ENCODE measurements at regions not wholly inside any gene's neighbourhood (a gene's known extent, or its start where the extent isn't known, plus 50 kb on each side); places are given as distances from the start of the nearest gene placed in this dataset.
A peak's percentile ranks its signal among the peaks of the same experiment; 100 is the strongest.

- no peak for DNase-seq (ENCODE audit: low read depth)
Observed at GRCh38 chr15:69737916-69738315, 285.3 kb downstream of the RPLP1 start.

- no peak for DNase-seq (ENCODE audit: low read depth)
Observed at GRCh38 chr15:69740684-69741083, 288.1 kb downstream of the RPLP1 start.

DNA sequence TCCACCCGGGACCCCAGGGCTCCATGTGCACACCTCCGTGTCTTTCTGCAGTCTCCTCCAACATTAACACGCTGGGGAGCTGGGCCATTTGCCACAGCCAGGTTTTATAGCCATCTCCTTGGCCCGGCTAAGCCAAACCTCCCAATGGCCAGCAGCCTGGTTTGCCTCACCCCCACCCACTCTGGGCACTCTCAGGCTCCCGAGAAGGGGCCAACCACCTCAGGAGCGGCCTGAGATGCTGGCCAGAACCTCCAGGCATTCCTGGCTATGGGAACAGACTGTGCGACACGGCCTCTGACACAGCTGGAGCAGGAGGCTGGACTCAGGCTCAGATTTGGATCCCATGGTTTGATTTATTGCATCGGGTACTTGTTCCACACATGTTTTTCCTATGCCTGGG lies 289.7 kb downstream of the RPLP1 start:
- no peak for DNase-seq (ENCODE audit: low read depth)

GRCh38 chr15:69743091-69743490 lies 290.5 kb downstream of the RPLP1 start:
- DNase-seq (ENCODE audit: low read depth): no peak

GRCh38 chr15:69744391-69745162 lies 292.0 kb downstream of the RPLP1 start:
- DNase-seq (ENCODE audit: low read depth): no peak

GRCh38 chr15:69747193-69747592 lies 294.6 kb downstream of the RPLP1 start:
- no peak for DNase-seq (ENCODE audit: low read depth)

GRCh38 chr15:69748131-69748530 lies 295.5 kb downstream of the RPLP1 start:
- DNase-seq (ENCODE audit: low read depth): no peak

DNA sequence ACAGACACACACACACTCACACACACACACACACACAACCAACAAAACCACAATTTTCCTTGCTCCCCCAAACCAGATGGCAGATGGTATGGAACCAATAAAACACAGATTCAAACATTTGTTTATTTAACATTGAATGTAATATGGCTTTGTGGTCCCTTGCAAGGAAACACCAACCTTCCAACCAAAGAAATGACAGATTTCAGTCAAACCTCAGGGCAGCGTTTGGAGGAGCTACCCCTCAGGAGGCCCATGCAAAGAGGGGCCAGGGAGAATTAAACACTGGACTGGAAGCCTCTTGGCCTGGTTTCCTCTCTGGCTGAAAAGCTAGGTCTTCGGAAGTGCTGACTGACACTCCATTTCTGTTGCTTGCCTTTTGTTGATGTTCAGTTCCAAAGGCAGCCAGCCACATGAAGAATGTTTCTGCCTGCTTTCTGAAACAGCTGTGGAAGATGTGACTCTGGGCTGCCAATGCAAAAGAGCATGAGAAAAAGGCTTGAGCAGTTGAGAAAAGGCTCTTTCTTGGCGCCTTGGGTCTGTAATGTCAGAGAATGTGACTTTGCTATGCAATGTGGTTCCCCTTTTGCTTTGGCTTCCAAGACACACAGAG lies 296.1 kb downstream of the RPLP1 start:
- DNase-seq (ENCODE audit: low read depth): no peak

- no peak for DNase-seq (ENCODE audit: low read depth)
Observed at GRCh38 chr15:69749274-69749673, 296.7 kb downstream of the RPLP1 start.

- no peak for DNase-seq (ENCODE audit: low read depth)
Observed at GRCh38 chr15:69749797-69750196, 297.2 kb downstream of the RPLP1 start.

DNA sequence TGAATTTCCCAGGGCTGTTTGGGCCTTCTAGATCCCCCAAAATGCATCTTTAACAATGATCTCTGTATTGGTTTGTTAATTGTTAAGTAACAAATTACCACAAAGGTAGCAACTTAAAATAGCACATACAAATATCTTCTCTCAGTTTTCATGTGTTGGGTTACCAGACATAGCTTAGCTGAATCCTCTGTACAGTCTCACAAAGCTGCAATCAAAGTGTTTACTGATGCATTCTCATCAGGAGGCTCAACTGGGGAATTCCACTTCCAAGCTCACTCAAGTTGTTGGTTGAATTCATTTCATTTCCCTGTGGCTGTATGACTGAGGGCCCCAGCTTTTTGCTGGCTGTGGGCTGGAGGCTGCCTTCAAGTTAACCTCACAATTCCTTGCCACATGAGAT lies 297.6 kb downstream of the RPLP1 start:
- DNase-seq (ENCODE audit: low read depth): no peak

GRCh38 chr15:69751147-69751546 lies 298.5 kb downstream of the RPLP1 start:
- no peak for DNase-seq (ENCODE audit: low read depth)

DNA sequence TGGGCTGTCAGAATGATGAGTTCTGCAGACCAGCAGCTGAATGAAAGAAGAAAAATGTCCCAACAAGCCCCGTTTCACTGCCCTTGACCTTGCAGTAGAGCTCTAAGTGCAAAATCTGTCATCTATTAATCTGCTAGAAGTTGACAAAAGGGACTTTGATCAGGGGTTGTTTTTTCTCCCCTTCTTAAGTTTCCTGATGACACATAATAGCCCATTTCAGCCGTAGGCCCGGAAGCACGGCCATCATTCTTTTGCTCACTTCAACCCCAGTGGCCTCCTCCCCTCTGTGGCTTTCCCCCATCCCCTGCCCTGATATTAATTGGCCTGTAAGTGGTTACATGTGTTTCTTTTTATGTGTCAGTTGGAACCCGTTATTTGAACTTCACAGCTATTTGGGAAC lies 298.9 kb downstream of the RPLP1 start:
- no peak for DNase-seq (ENCODE audit: low read depth)

DNA sequence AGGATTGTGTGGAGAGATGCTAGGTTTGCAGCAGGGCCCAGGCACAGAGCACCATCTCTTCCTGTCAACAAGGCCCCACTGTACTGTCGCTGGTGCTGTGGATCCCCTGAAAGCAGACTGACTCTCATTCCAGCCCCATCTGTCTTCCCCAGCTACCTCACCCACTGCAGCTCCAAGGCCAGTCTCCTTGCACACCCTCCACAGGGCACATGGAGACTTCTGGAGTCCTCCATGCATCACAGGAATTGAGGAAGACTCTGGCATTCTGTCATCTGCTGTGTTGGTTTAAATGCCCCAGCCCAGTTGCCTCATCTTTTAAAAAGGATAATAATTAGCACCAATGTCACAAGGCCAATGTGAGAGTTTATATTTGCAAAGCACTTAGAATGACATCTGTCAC lies 301.2 kb downstream of the RPLP1 start:
- DNase-seq (ENCODE audit: low read depth): no peak

DNA sequence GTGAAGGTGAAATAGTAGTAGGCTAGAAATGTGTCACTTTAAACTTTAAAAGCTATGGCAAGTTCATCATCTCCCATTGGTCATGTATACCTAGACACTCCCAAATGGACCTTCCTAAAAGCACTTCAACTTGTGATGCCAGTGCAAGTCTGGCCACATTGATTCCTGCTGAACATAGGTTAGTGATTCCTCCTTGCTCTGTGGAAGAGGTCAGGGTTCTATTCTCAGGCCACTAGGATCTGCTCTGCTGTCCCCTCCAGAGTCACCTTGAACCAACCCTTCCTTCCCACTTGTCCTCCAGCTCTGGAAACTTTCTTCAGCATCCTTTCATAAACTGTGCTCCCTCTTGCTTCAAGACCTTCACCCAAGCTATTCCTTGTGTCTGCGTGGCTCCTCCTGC lies 301.7 kb downstream of the RPLP1 start:
- no peak for DNase-seq (ENCODE audit: low read depth)

DNA sequence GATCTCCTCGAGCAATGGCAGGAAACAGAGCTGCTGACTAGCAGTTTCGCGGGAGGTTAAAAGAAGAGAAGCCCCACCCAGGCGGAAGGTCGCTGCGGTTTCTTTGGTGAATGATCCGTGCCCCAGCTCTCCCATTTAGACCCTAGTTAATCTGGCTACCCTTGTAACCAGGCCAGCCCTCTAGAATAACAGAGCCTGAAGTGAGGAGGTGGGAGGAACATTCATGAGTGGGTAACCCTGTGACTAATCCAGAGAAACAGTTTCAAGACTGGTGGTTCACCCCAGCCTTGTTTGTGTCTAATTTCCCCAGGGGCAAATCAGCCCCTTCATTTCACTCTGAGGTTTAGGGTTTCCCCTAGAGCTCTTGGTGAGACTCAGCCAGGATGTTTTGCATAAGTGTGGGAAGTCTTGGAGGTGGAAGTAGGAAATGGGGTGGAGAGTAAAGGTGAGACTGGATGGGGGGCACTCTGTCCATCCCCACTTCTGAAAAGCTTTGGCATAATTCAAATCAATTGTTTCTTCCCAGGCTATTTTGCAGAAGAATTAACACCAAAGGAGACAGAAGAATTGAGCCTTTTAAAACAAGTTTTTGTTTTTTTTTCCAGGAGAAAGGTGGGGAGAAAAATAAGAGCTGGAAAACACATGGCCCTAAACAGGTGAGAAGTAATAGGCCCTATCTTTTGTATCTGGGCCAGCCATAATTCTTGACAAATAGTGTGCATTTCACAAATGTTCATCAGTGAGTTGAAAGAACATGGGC lies 303.1 kb downstream of the RPLP1 start:
- peak; percentile 76 for DNase-seq (ENCODE audit: low read depth)

DNA sequence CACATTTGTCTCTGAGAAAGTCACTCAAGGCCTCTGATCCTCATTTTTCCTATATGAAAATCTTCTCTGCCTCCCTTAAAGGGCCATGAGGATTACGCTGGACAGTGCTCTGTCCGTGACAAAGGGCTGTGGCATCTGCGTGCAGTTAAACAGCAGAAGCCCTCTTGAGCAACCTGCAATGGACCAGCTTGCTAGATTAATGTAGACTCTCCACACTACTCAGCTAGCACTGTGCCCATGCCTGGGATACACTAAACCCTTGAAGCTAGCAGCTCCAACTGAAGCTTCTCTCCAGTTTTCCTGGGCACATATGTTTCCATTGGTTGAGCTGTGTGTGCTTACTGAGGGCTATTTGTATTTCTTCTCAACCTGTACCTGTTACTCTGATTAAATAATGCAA lies 303.8 kb downstream of the RPLP1 start:
- DNase-seq (ENCODE audit: low read depth): no peak

DNA sequence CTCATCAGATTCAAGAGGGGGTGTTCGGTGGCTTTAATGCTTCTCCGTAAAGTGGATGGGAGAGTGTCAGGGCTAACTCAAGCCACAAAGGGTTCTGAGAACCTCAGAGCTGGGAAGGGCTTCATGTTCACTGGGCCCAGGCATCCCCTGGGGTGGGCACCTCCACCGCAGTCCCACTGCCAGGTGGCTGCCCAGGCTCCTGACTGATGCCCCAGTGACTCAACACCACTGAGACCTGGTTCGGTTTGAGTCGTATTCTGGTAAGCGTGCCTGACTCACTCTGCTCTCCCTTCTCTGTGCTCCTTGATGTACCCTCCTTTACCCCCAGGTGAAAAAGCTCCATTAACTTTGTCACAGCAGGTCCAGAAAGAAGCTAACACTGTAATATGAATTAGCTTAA lies 304.6 kb downstream of the RPLP1 start:
- DNase-seq (ENCODE audit: low read depth): peak; percentile 73

DNA sequence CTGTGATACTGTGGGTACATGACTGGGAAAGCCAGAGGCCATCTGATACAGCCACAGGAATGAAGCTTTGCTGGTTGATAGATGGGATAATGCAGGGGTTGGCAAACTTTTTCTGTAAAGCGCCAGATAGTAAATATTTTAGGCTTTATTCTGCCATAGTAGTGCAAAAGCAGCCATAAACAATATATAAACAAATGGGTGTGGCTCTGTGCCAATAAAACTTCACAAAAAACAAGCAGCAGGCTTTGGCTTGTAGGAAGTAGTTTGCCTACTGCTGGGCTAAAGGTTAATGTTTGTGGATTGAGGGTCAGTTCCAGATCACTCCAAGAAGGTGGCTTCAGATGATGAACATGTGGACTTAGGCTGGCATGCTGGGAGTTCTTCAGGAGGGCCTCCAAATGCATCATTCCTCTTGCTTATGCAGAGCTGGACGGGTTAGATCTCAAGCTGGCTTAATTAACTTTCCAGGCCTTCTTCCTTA lies 305.7 kb downstream of the RPLP1 start:
- no peak for DNase-seq (ENCODE audit: low read depth)

- DNase-seq (ENCODE audit: low read depth): peak; percentile 78
Observed at GRCh38 chr15:69758810-69759790, 306.5 kb downstream of the RPLP1 start.

DNA sequence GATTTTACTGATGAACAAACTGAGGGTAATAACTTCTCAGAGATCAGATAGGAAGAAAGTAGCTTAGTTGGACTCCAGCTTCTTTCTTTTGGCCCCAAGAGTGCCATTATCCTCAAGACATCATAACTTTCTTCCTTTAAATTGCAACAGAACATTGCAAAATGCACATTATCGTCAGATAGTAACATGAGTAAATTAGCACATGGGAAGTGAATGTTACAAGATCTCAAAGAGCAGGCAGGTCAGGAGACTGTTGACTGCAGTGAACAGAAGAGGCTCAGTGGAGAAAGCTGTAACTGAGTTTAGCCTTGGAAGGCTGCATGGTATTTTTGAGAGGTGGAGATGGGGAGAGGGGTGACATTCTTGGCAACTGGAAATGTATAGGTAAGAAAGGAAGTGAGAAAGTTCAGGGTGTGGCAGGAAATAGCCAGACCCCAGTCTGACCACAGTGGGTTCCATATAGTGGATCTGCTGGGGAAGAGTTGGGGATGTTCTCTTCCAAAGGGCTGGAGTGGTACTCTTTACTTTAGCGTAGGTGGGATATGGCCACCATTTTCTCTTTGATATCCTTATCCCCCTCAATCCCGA lies 307.7 kb downstream of the RPLP1 start:
- no peak for DNase-seq (ENCODE audit: low read depth)
